Cardiac fibroblast (primary cell): ENCODE measurements at regions not wholly inside any gene's neighbourhood (a gene's known extent, or its start where the extent isn't known, plus 50 kb on each side); places are given as distances from the start of the nearest gene placed in this dataset.

Experiments used
- DNase-seq, 2 donors: peaks; one replicate each; pipeline versions ENCODE4 v3.0.0 to v3.0.0-alpha.2; 2010; ENCODE audit warnings: low read depth in 2 of 2
- H3K4me3 ChIP-seq, 2 donors: replicated peaks in 1 of 2; 1 replicate in 1 of 2; 2 replicates in 1 of 2; pipeline ENCODE4 v1.5.1; 2011; ENCODE audit warnings: low read depth in 2 of 2, low read length in 2 of 2, mild to moderate bottlenecking in 2 of 2, moderate library complexity in 1 of 2
- TF ChIP-seq, protein P1 (sequence below): IDR thresholded peaks from one replicate; pipeline ENCODE4 v1.5.1; 2011; ENCODE audit warnings: low read depth, mild to moderate bottlenecking, low read length, inconsistent platforms

DNA sequence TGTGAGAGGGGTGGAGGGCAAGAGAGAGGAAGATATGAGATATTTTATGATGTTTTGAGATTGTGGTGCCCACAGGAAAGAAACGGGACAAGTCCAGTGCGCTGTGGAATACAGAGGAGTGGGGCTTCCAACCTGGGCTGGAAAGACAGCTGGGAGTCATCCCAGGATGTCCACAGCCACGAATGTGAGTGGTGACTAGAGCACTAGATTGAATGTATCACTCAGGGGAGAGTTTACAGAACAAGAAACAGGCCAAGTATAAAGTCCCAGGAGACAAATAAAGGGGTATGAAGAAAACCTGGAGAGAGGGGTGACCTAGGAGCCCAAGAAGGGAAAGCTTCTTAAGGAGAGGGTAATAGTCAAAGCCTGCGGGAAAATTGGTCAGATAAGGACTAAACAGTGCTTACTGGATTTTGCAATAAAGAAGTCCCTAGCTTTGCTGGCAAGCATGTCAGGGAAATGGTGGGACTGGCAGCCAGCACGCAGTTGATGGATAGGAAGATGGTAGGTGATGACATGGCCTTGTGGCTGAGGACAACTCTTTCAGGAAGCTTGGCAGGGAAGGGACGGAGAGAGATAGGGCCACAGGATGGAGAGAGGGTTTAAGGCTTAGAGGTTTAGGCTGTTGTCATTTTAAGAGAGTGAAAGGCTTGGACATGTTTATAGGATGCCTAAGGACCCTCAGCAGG lies 114.5 kb downstream of the AXIN2 start:
- DNase-seq = peak in 1 of 2 donors; percentile 59
- H3K4me3 ChIP-seq = no peak overlapping the region
- TF ChIP-seq, protein P1, sequence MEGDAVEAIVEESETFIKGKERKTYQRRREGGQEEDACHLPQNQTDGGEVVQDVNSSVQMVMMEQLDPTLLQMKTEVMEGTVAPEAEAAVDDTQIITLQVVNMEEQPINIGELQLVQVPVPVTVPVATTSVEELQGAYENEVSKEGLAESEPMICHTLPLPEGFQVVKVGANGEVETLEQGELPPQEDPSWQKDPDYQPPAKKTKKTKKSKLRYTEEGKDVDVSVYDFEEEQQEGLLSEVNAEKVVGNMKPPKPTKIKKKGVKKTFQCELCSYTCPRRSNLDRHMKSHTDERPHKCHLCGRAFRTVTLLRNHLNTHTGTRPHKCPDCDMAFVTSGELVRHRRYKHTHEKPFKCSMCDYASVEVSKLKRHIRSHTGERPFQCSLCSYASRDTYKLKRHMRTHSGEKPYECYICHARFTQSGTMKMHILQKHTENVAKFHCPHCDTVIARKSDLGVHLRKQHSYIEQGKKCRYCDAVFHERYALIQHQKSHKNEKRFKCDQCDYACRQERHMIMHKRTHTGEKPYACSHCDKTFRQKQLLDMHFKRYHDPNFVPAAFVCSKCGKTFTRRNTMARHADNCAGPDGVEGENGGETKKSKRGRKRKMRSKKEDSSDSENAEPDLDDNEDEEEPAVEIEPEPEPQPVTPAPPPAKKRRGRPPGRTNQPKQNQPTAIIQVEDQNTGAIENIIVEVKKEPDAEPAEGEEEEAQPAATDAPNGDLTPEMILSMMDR = no peak

DNA sequence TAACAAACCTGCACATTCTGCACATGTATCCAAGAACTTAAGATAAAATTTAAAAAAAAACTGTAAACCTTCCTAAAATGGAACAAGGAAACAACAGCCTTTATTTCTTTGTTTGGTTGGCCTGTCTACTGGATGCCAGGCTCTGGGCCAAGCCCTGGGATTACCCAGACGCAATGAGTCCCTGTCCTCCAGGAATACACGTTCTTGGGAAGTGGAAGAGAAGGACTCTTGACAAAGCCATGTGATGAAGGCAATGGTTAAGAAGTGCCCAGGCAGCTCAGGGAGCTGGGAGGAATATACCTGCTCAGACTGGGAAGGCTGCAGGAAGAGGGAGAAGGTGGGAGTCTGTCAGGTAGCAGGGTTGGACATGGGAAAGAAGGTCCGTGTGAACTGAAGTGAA lies 115.4 kb downstream of the AXIN2 start:
- H3K4me3 ChIP-seq = no peak overlapping the region
- DNase-seq = no peak
- TF ChIP-seq, protein P1 = no peak

DNA sequence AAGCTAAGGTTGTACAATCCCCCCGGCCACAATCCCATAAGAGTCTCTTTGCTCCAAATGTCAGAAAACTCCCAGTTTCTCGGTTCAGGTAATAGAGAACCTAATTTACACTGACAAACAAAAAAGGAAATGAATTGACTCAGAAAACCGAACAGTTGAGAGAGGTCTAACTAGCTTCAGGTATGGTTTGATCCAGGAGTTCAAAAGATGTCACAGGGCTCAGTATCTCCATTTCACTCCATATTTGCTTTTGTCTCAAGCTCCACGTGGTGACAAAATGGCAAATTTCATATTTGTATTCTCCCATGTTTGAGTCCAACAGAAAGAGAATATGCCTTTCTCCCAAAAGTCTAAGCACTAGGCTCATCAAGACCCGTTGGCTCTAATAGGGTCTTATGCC lies 117.4 kb downstream of the AXIN2 start:
- TF ChIP-seq, protein P1 = no peak
- H3K4me3 ChIP-seq = no peak overlapping the region
- DNase-seq = no peak

DNA sequence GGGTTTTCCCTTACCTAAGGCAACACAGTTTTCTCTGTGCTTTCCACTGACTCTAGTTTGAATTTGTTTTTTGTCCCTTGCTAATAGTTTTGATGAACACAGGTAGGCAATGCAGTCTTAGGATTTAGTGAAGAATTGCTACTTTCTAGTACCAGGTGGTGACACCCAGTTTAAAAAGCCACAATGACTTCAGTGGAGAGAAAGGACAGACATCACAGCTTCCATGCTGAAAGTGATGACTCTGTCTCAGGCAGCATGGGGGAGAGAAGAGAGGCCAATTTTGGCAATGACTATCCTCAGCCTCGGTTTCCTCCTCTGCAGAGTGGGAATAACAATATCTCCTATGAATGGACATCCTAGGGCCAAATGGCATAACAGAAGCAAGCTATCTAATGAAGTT lies 118.8 kb downstream of the AXIN2 start:
- no peak overlapping the region for H3K4me3 ChIP-seq
- TF ChIP-seq, protein P1 = no peak
- no peak for DNase-seq

DNA sequence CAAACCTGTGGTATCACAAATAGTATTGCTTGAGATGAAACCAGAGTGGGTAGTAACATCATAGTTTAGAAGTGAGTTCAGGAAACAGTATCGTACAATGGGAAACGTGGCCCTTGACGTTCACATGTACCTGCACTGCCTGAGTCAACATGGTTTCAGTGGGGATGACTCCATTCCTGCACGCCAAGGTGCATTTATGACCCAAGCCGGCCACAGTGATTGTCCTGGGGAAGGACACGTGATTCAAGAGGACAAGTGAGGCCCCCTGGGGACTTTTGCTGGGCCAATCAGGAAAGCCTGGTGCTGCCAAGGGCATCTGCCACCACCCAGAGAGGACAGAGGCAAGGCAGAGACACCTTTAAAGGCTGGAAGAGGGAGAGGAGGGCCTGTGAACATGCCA lies 119.2 kb downstream of the AXIN2 start:
- TF ChIP-seq, protein P1 = no peak
- no peak for DNase-seq
- no peak overlapping the region for H3K4me3 ChIP-seq

DNA sequence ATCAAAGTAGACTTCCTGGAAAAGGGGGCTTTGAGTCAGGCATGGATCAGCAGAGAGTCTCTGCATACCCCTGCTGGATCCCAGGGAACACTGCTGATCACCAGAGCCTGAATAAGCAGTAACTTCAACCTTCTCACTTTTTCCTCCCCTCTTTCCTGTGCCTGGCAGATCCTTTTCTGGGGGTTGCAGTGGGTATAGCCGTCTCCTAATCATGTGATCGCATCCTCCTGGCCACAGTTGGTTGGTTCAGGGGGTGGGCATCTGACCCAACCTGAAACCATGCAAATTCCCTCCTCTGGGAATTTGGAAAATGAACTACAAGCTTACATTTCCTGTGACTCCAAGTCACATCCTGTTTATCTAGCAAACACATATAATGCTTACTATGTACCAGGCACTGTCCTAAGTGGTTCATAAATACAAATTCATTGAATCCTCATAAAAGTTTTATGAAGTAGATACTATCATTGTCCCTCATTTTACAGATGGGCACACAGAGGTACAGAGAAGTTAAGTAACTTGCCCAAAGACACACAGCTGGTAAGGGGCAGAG lies 120.3 kb downstream of the AXIN2 start:
- peak in 1 of 2 donors; percentile 17 for DNase-seq
- TF ChIP-seq, protein P1 = no peak
- no peak overlapping the region for H3K4me3 ChIP-seq

DNA sequence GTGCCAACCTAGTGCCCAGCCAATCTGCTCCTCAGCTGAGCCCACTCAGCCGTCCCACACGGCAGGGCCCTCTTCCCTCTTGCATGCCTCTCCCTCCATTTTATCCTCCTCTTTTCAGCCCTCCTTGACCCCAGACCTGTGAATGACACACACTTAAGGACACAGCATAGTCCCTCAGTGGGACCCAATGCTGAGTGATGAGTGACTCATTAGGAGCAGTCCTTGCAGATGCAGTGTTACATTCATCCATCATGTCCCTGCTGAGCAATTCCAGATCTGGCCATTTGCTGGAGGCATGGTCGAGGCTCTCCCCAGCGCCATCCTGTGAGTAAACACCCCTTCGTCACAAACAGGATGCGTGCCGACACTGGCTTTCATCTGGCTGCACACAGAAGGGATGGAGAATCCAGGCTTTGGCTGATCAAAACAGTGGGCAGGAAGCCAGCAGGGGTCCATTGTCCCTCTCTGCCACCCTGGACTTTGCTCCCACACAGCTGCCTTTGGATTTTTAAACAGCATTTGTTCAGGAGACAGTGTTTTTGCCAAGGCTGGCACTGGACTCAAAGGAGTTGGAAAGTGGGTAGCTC lies 122.6 kb downstream of the AXIN2 start:
- H3K4me3 ChIP-seq = no peak overlapping the region
- TF ChIP-seq, protein P1 = no peak
- peak in 1 of 2 donors; percentile 52 for DNase-seq
